ENCODE measurements at regions not wholly inside any gene's neighbourhood (a gene's known extent, or its start where the extent isn't known, plus 50 kb on each side); places are given as distances from the start of the nearest gene placed in this dataset.

GRCh38 chr5:66520854-66521253 is 75.3 kb upstream of the MAST4 start:
- Histone ChIP-seq H3K56ac (replicated peaks; ENCODE audit: insufficient read length, low read depth, low read length) (no peak overlapping the region), H3K14ac (ENCODE audit: insufficient read length) (no peak overlapping the region), H3K18ac (ENCODE audit: extremely low read depth, low read length) (no peak overlapping the region), H3K23ac (ENCODE audit: insufficient read length) (no peak overlapping the region), H2BK15ac (ENCODE audit: low read length) (no peak overlapping the region), H4K5ac (ENCODE audit: insufficient read length, low read depth, low read length) (no peak overlapping the region), H2AFZ (ENCODE audit: low read length) (no peak overlapping the region), H3K9me3 (ENCODE audit: insufficient read depth in 2 of 2, low read depth in 1 of 2, low read length in 1 of 2) (peaks cover 4 to 11% of the 10 kb centered on the region in 2 experiments; a peak in 3 of 4 replicates), H4K20me1 (replicated peaks in 1 of 2; ENCODE audit: control insufficient read depth in 1 of 2, insufficient read depth in 2 of 2, low read length in 2 of 2) (no peaks in the 10 kb centered on the region), H3K4ac (replicated peaks; ENCODE audit: insufficient read length, low read depth, low read length) (no peak overlapping the region), H2BK5ac (ENCODE audit: low read depth, low read length) (no peak overlapping the region), H2BK12ac (ENCODE audit: low read depth, low read length) (no peak overlapping the region), H3K9ac (replicated peaks in 1 of 4; ENCODE audit: extremely low read depth in 1 of 4, low read depth in 3 of 4, low read length in 3 of 4) (no peak overlapping the region), H3K27ac (ENCODE audit: low read depth, low read length) (no peak overlapping the region), H3K27me3 (replicated peaks in 1 of 4; ENCODE audit: control insufficient read depth in 3 of 4, extremely low read depth in 1 of 4, insufficient read depth in 3 of 4, low read length in 3 of 4) (no peaks in the 10 kb centered on the region; a peak in 1 of 7 replicates), H2BK20ac (ENCODE audit: low read length) (no peak overlapping the region), H3K79me1 (ENCODE audit: low read depth, low read length) (no peaks in the 10 kb centered on the region), H2AK5ac (ENCODE audit: low read depth, low read length) (no peak overlapping the region), H3K79me2 (ENCODE audit: control insufficient read depth in 1 of 2, insufficient read depth in 2 of 2, low read length in 2 of 2) (no peaks in the 10 kb centered on the region), H2BK120ac (replicated peaks; ENCODE audit: low read depth, low read length) (no peak overlapping the region), H4K8ac (ENCODE audit: extremely low read depth, insufficient read depth, low read length) (no peak overlapping the region), H3K4me3 (ENCODE audit: extremely low read depth in 1 of 4, insufficient read depth in 2 of 4, low read depth in 3 of 4, low read length in 4 of 4) (no peak overlapping the region), H3K23me2 (ENCODE audit: low read depth, low read length) (no peaks in the 10 kb centered on the region), H3K4me1 (replicated peaks in 1 of 4; ENCODE audit: control insufficient read depth in 3 of 4, insufficient read depth in 4 of 4, low read length in 3 of 4) (no peaks in the 10 kb centered on the region), H4K91ac (replicated peaks; ENCODE audit: insufficient read length, low read length) (no peak overlapping the region), H3K36me3 (ENCODE audit: control insufficient read depth in 2 of 4, insufficient read depth in 4 of 4, low read length in 3 of 4) (no peaks in the 10 kb centered on the region; a peak in 1 of 8 replicates), H3K4me2 (ENCODE audit: insufficient read depth in 1 of 2, low read depth in 2 of 2, low read length in 2 of 2) (no peak overlapping the region)
- ChIA-PET CTCF (ENCODE audit: partially characterized antibody) (no interaction called here), POLR2A (ENCODE audit: partially characterized antibody) (no interaction called here)
- no peak for DNase-seq (ENCODE audit: low read depth in 1 of 2, low spot score in 2 of 2)
- FAIRE-seq, result no peak
- no peak for TF ChIP-seq ASH2L (IDR thresholded peaks at IDR 0.05; ENCODE audit: low read length)
- TF ChIP-seq SIN3A (conservative IDR thresholded peaks at IDR 0.05 in 1 of 2, IDR thresholded peaks at IDR 0.05 in 1 of 2; ENCODE audit: low read depth in 1 of 2, low read length in 2 of 2), result no peak
- no peak for TF ChIP-seq JUND (IDR thresholded peaks at IDR 0.05; ENCODE audit: low read length)
- no peak for TF ChIP-seq ATF2 (IDR thresholded peaks at IDR 0.05; ENCODE audit: low read length)
- no peak for TF ChIP-seq SP1 (IDR thresholded peaks at IDR 0.05; ENCODE audit: low read depth, low read length)
- no peak for TF ChIP-seq KDM5A (IDR thresholded peaks at IDR 0.05; ENCODE audit: low read length)
- no peak for TF ChIP-seq BCL11A (IDR thresholded peaks at IDR 0.05; ENCODE audit: low read depth in 2 of 2, low read length in 2 of 2)
- no peak for TF ChIP-seq RNF2 (IDR thresholded peaks at IDR 0.05; ENCODE audit: borderline replicate concordance, low read depth, low read length, missing control alignments, poor library complexity, severe bottlenecking)
- TF ChIP-seq EZH2 (IDR thresholded peaks at IDR 0.05; ENCODE audit: low read depth, low read length, severe bottlenecking), result no peak
- TF ChIP-seq JUN (IDR thresholded peaks at IDR 0.05; ENCODE audit: low read depth, low read length), result no peak
- no peak for TF ChIP-seq YY1 (IDR thresholded peaks at IDR 0.05; ENCODE audit: low read depth, low read length)
